Activated CD8-positive, alpha-beta memory T cell treated with anti-CD3 and anti-CD28 coated beads, Interleukin-2, amount 50 U/mL, for 48 hours (primary cell): ENCODE measurements at regions not wholly inside any gene's neighbourhood (a gene's known extent, or its start where the extent isn't known, plus 50 kb on each side); places are given as distances from the start of the nearest gene placed in this dataset.

Experiments
- DNase-seq: peaks from one replicate; pipeline ENCODE4 v3.0.0-alpha.2; 2020

DNA sequence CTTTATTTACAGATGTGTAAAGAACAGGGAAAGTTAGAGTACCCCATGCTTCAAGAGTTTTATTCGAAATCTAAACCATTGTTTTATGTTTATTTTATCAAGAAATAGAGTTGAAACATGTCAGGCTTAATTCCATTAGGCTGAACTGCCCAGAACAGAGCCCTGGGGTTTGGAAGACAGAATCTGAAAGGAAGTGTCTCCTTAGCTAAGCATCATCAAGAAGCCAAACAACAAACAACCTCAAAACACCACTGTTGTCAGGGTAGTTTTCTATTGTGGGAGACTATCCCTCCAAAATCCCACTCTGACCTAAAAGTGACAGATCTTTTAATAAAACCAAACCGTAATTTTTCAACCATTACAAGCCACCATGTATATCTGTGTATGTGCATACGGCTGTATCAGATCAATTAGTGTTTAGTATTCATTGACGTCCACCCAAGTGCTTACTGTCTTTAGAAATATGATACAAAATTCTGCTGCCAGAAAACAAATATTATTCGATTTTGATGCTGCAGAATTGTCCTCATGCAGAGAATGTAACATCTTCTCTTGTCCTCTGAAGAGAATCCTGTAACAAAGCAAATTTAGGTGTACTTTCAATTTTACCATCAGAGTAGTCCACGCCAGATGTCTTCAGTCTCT, 271.9 kb upstream of the TMEM161B start:
- DNase-seq, result no peak

DNA sequence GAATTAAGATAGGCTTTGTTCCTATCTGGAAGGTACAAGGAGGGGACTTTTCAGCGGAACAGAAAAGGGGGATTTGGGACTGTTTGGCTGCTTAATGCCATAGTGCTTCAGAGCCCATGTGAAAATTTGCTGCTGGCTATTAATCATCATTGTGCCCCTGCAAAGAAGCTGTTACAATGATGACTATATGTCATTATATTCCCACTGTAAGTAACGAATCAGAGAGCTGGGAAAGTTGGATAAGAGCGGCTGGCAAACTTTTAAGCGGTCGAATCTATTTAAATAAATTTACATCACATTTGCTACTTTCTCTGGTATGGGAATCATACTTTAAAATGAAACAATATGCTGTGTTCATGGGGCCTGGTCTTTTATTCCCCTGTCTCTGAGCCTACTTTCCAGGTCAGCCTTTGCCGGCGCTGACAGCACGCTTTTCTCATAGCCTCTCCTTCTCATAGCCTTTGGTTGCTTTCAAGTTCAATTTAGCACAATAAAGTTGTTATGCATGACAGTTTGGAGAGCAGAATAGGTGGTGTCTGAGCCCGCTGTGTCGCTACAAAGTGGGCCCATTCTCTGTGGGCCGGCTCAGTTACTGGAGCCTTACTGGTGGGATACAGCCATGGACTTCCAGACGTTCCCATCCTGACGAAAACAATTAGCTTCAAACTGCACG, 271.2 kb upstream of the TMEM161B start:
- DNase-seq, result no peak

DNA sequence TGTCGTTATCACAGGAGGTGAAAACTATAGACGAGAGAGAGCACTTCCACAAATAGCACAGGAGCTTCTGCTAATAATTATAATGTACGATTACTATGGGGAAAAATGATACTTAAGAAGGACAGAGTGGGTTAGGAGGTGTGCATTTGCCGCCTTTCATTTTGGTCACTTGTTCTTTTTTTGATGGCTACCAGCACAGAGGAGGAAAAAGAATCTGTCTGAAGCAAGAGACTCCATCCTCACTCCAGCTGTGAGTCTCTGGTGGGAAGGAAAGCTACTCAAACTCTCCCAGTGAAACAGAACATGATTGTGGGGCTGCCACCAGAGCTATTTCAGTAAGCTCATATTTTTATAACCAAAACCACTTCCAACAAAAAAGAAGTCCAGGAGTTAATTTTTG, 270.4 kb upstream of the TMEM161B start:
- no peak for DNase-seq

DNA sequence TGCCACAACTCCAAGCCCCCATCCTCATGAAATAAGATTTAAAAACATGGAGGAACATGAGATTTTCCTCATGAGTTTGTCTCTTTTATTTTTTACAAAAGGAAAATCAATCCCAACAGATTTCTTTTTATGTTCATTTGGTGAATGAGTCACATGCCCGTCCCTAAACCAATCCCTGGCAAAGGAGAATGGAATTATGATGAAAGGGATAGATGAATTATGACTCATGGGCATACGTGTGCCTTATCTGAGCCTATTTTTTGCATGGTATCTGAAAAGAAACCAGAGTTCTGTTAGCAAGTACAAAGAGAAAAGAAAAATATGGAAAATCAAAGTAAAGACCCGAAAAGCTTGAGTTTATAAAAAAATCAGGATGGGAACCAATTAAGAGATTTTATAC, 267.5 kb upstream of the TMEM161B start:
- no peak for DNase-seq

DNA sequence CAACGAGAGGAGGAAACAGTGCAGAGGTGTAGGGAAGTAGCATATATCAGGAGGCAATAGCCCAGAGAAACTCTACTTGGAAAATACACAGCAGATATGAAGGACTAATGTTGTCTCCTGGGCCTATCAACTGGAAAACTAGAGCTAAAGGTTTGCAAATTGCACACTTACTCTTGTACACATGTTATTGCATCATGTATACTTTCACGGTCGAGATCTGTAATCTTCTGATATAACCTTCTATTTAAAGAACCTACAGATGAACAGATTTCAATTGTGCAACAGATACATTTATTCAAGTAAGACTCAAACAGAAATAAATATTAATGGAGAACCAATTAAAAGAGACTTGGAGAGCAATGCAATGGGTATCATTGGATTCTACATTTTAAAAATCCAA, 256.3 kb upstream of the TMEM161B start:
- no peak for DNase-seq

DNA sequence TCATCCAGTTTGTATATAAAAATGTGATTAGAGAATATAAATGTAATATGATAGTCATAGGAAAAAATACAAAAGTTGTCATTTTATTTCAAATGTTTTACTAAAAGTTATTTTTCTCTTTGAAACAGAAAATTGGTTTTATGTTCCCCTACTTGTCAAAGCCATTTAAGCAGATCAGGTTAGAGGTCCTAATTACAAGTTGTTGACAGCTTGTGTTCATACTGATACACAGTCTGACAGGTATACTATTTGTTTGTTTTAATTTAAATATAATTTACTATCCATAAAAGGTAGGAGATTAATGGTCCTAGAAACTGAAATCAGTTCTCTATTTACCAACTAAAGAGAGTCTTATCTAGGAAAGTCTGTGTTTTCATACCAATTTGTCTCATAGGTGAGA, 250.4 kb upstream of the TMEM161B start:
- no peak for DNase-seq

DNA sequence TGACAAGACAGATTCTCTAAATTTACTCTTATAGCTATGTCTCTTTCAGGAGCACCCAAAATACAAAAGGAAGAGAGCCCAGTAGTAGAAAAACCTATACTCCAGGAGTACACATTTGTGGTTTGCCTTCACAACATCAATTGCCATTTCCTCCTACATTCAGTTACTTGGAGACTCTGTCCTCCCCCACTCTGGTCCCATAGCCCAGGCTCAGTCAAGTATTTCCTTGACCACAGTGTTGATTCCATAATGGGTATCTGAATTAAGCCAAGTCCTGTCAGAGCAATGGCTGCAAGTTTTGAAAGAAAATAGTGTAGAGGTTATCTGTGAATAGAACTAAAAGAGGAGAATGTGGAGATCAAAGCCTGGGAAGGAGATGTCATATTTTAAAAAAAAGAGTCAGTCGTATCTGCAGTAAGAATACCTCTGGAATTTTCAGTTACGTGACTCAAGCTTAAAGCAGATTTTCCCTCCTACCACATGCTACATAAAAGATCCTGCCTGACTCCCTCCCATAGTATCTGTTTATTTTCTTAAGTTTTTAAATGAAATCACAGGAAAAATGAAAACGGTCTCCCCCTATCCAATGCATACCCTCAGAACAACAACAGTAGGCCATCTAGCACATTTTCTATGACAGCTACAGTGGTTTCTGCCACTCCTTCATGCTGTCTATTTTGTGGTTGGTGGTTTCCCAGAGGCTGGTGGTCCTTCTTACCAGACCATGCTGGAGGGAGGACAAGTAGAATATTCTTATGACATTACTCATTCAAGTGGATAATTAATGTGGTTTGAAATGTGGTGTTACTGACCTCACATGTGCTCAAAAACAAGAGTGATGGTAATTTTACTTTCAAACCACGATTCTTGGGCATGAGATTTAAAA, 249.7 kb upstream of the TMEM161B start:
- DNase-seq, result no peak

DNA sequence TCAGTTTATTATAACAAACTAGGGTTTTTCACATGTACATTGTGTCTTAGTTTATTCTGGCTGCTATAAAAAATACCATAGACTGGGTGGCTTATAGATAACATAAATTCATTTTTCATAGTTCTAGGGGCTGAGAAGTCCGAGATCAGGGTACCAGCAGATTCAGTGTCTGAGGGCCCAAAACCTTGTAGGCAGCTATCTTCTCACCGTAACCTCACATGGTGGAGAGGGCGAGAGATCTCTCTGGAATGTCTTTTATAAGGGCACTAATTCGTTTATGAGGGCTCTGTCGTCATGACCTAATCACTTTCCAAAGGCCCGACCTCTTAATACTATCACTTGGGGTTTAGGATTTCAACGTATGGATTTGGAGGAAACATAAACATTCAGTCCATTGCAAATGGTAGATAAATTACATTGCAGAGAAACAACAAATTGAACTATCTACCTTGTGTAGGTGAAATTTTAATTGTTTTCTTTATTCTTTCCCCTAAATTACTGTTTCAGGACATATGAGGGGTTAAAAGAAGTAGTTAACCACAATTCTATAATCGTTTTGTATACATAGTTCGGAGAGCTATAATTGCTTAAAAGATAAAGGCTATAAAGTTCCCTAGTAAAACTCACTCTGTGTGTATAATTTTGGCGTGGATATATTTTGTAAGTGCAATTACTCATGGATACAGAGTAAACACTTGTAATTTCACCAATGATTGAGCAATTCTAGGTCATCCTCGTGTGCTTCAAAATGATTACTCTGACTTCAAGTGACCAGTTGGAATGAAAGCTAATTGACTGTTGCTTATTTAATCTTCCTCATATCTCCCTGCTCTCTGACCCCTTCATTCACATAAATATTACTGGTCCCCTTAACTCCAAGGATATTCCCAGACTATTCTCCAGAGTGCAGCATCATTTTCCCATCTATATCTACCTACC, 247.5 kb upstream of the TMEM161B start:
- DNase-seq, result no peak

DNA sequence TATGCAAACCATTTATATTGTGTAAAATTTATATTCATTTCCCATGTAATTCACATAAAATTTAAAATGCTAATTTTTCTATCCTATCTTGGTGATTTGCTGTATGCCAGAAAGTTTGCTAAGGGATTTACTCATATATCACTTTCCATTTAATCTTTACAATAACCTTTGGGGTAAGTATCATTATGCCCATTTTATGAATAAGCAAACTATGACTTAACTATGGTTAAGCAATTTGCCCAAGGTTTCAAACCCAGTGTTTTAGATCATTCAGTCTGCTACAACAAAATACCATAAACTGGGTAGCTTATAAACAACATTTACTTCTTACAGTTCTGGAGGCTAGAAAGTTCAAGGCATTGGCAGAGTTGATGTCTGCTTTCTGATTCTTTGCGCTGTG, 246.4 kb upstream of the TMEM161B start:
- DNase-seq, result no peak

DNA sequence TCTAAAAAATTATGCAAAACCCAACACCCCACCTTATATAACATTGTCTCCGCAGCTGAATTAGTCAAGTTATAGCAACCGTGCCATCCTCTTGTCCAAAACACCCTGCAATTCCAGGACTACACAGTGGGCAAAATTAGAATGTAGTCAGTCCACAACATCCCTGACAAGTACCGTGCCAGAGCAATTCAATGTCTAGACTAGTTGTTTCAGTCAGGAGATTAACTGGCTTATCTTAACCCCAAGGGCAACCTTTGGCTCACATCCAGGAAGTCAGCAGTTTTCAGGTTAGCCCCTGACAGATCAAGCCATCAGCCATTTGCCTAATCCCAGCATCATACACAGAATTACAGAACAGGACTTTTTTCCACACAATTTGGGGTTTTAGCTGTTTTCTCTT, 240.8 kb upstream of the TMEM161B start:
- no peak for DNase-seq

DNA sequence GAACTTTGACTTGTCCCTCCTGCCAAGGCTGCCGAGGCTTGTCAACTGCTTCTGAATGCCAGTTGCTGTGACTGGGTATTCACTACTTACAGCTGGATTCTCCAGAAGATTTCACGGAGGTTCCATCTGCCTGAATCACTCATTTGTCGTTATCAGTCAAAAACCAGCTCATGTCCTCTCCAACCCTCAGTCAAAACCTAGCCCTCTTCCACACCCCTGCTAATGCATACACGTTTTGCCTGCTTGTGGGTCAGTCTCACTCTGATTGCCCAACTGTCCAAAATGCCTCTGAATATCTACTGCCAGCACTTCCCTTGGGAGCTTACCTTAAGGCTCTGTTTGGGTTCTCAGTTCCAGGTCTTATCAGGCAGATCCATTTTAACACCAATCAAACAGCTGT, 238.6 kb upstream of the TMEM161B start:
- DNase-seq, result no peak

DNA sequence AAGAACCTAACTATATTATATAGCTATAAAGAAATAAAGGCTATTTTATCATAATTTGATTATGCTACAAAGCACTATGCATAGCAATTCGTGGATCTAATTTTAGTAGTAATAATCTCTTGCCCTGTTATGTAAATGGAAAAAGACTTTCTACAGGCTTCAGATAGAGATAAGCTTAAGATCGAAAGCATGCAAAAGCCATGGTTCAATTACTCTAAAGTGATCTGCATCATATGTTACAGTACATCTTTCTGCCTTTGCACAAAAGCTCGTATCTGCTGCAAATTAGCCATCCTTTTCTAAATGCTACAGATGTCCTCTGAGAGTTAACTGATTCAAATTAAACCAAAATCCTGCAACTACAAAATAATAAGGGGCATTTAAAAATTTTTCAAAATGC, 234.8 kb upstream of the TMEM161B start:
- no peak for DNase-seq

DNA sequence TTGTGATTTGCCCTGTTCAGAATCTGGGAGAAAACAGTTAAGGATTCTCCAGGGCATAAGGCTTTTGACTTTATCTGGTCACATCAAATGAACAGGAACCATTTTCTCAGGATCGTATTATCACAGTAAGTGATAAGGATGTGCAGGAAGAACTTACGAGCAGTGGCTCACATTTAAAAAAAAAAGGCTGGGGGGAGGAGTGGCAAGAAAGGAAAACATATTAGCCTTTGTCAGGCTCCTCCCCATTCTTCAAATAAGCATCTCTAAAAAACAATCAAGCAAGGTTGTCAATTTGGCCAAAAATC, 234.3 kb upstream of the TMEM161B start:
- no peak for DNase-seq

DNA sequence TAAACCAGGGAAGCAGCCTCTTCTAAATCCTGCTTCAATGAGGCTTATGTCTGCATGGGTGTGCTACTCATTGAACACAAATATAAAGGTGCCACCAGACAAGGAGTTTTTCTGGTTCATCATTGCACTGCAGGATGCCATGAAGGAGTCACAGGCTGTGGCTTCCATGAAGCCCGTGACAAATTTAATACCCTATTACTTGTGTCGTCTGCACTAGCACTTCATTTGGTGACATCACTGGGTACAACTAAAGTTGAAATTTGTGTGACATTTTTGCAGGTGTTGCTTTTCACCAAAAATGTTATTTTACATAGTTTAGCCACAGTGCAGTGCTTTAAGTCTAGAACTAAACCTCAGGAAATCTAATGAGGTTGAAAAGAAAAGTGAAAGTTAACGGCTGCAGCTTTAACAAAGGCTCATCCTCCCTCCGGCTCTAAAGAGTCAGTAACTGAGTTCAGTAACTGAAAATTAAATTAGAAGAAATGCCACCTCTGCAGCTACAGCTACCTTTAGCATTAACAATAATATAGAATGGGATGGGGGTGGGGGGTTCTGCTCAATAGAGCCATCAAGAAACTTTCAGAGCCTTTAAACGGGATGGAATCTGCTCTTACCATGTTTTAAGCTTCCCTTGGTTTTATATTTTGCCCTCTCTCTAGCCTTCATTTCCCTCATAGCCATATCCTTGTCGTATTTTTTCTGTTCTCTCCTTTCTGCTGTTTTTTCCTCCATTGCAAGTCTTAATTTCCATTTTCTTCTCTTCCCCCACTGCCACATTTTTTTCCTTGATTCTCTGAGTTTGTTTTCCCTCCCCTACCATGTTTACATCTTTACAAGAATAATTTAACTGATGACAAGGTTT, 233.8 kb upstream of the TMEM161B start:
- no peak for DNase-seq

DNA sequence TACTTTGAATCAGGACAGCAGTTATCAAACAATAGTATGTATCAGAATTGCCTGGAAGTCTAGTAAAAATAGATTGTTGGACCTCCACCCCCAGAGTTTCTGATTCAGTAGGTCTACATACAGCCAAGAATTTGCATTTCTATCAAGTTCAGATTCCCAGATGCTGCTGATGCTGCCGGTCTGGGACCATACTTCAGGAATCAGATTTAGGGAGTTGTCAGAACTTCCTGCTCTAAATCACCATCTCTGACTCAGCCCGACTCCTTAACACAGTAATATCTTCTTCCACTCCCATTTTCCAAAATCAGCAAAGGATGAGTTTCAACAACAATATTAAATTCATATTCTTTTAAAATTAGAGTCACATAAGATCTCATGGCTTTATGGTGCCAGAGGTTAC, 227.2 kb upstream of the TMEM161B start:
- no peak for DNase-seq

DNA sequence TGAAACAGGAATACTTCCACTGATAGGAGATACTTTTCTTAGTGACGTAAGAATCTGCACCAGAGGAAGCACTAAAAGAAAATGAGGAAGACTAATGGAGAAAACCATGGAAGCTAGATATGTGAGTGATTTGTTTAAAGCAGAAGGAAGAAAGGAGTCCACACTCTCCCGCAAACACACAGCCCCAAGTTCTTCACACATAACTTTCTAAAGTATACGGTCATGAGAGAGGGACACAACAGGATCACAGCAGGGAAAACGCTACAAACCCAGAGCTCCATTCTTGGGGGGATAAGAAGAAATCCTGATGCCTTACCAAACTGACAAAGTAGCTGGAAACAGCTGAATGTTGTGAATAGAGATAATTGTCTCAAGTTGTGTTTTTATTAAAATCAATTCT, 222.2 kb upstream of the TMEM161B start:
- DNase-seq, result no peak

DNA sequence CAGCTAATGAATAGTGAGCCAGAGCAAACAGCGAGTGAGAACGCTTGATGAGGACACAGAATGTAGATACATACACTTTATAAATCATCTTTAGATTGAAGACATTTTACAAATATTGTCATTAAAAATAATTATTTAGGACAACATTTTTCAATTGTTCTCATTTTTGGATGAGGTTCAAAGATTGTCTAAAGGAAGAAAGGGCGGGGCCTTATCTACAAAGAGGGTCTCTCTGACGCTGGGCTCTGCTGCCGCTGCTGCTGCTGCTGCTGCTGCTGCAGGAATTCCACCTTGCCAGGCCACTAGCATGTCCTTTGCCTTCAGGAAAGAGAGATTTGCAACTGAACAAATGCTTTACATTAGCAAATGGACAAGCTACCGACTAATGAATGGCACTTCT, 220.7 kb upstream of the TMEM161B start:
- no peak for DNase-seq

DNA sequence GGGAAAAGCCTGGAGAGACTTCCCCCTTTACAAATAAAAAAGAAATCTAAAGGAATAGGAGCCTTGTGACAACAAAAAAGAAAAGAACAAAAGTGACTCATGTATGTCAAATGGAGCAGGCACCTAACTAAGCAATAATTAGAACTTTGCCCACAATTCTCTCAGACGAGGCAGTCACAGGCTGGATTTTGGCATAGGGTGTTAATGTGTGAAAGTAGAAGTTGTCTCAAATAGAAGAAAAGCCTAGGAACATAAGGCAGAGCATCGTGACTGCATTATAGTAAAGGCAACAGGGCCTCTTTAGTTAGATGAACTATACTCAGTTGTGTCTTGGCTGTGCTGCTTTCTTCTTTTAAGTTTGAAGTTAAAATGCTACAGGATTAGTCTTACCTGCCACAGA, 219.9 kb upstream of the TMEM161B start:
- no peak for DNase-seq

DNA sequence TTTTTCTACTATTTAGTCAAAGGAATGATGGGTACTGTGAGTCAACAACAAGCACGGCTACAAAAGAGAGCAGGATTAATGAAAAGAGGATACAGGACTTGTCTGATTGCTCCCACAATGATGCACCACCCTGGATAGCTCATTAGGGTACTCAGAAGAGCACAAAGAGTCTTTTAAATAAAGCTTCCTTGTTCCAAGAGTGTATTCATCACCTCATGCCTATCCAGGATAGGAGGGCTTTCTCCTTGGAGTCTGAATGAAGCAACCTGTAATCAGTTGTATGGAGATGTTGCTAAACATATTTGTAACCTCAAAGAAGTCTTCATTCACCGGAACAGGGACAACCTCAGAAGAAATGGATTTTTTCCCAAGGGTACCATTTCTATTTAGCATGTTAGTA, 219.5 kb upstream of the TMEM161B start:
- DNase-seq, result no peak

DNA sequence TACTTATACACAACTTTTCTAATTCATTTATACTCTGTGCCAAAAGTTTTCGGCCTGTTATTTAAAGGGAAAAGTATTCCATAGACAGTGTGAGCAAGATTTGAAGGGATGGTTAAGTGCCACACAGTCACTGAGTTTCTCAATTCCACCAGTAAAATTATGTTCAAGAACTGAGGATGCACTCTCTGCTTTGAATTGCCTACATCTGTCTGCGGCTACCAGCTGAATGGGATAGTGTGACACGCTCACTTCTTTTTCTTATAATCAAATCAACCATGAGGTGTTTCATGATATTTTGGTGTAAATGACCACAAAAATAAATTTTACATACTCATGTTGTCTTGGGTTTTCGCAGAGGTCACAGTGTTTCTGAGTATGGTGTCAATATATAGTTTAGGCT, 218.4 kb upstream of the TMEM161B start:
- no peak for DNase-seq

DNA sequence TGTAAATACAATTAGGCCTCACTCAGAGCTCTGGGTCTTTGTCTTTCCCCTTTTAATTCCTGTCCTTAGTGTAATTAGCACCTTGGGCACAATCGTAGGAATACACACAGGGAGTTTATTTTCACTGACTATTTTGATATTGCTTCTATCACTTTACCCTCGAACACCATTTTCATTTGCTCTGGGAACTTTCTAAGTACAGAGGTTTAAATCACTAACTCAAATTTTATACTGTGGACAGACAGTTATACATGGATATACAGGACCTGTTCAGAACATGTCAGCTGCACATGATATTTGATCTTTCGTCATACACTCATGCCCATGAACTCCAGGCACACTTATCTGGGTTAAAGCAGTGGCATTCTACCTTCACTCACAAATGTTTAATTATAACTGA, 217.8 kb upstream of the TMEM161B start:
- DNase-seq, result no peak

DNA sequence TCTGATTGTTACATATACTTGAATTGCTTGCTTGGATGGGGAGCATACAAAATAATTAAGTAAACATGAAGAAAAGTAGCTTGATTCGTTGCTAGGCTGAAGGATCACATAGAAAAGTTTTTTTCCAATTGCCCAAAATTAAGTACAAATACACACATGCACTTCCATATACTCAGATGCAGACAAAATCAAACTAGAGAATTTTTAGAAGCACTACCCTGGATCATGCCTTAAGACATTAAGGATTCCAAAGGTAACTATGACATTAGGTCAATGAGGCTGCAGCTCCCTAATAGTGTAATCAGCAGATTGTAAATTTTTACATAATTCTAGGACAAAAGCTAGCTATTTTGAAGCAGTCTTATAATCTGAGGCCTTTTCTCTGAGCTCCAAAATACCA, 216.9 kb upstream of the TMEM161B start:
- DNase-seq, result no peak
